Heart right ventricle (tissue), 16 donors: ENCODE measurements at regions not wholly inside any gene's neighbourhood (a gene's known extent, or its start where the extent isn't known, plus 50 kb on each side); places are given as distances from the start of the nearest gene placed in this dataset.

ENCODE experiments used
- ATAC-seq, 8 donors: fragments of 200-7000 bp; cut with Tn5 transposase; one replicate each; pipeline ENCODE4 v1.9.1; 2020; ENCODE audit warnings: mild to moderate bottlenecking in 8 of 8, moderate library complexity in 8 of 8, moderate number of reproducible peaks in 1 of 8
- DNase-seq, 2 donors: peaks; one replicate each; pipeline ENCODE4 v3.0.0-alpha.2; 2020
- H3K27ac ChIP-seq, 10 donors: fragments of 200-600 bp; sonication (generic) in 2 of 10; one replicate each; pipeline versions ENCODE4 v1.5.0 to v1.8.0; 2020 to 2022; ENCODE audit warnings: mild to moderate bottlenecking in 3 of 10
- H3K27me3 ChIP-seq, 7 donors: fragments of 200-600 bp; one replicate each; pipeline ENCODE4 v1.8.0; 2021 to 2022; ENCODE audit warnings: mild to moderate bottlenecking in 2 of 7
- H3K36me3 ChIP-seq, 9 donors: fragments of 200-600 bp; sonication (generic) in 1 of 9; one replicate each; pipeline versions ENCODE4 v1.5.0 to v1.8.0; 2020 to 2022; ENCODE audit warnings: mild to moderate bottlenecking in 2 of 9
- H3K4me1 ChIP-seq, 9 donors: fragments of 200-600 bp; sonication (generic) in 1 of 9; one replicate each; pipeline versions ENCODE4 v1.5.0 to v1.8.0; 2020 to 2022; ENCODE audit warnings: mild to moderate bottlenecking in 4 of 9
- H3K4me3 ChIP-seq, 10 donors: fragments of 200-600 bp; sonication (generic) in 2 of 10; one replicate each; pipeline versions ENCODE4 v1.5.0 to v1.8.0; 2020 to 2022; ENCODE audit warnings: mild to moderate bottlenecking in 7 of 10, moderate library complexity in 2 of 10
- H3K9me3 ChIP-seq, 11 donors: fragments of 200-600 bp in 10 of 11; sonication (generic) in 2 of 11; one replicate each; pipeline versions ENCODE4 v1.5.0 to v1.8.0; 2013 to 2022; ENCODE audit warnings: mild to moderate bottlenecking in 2 of 11, control low read depth in 1 of 11, moderate library complexity in 1 of 11
- CTCF ChIP-seq, 9 donors: fragments of 200-600 bp; sonication (generic) in 2 of 9; IDR thresholded peaks; one replicate each; pipeline versions ENCODE4 v1.5.0 to v1.8.0; 2021 to 2022; ENCODE audit warnings: antibody characterized with exemption in 9 of 9, mild to moderate bottlenecking in 5 of 9, moderate library complexity in 1 of 9
- WGBS, 2 donors: extraction: QIAGEN DNeasy Blood & Tissue Kit; methylation state at CpG; one replicate each; pipeline ENCODE4 v1.1.7; 2013; ENCODE audit warnings: inconsistent platforms in 1 of 2; 5-methylcytosine and 5-hydroxymethylcytosine counted together
- intact Hi-C, 10 donors: fragments of 100-400 bp; cut with DNase I; formaldehyde crosslinking; loops; one replicate each; pipeline versions ENCODE4 v1.11.1 to v1.14.2; 2022
- donor health status: Arrhythmogenic right ventricular cardiomyopathy.
- donor health status: ischemic (EF 13 %, LVEDD 7.1; RV severe dilation, severe dysfunction).
- donor health status: healthy with polysubstance abuse.
- donor health status: DM: no; HTN: yes; CAD: no.
- donor health status: DM: no; HTN: no; CAD: no.
- donor health status: ischemic (EF 25% LVEDD 6.9; RV normal size, moderate dysfunction).
- donor health status: ischemic (EF 25% LVEDD 5.7; RV mildly dilated, moderate dysfunction).
- donor health status: healthy.
- donor health status: DM: yes; HTN: yes; CAD: no.
- donor health status: Ischemic cardiomyopathy.
- donor health status: ischemic (EF 35%, LVEDD 5.7; RV mildly dilated, moderate dysfunction).
- donor health status: nonischemic (EF 11% LVEDD 7.7; RV severe dilation, severe dysfunction).
- donor health status: DM: yes; HTN: yes; CAD: no.
- donor health status: PGD.
- donor health status: ischemic (EF 29% LVEDD 5.4; RV normal size, mild dysfunction).
- donor health status: nonischemic (EF 23%, LVEDD 6.1; RV moderate dilation, normal function).

DNA sequence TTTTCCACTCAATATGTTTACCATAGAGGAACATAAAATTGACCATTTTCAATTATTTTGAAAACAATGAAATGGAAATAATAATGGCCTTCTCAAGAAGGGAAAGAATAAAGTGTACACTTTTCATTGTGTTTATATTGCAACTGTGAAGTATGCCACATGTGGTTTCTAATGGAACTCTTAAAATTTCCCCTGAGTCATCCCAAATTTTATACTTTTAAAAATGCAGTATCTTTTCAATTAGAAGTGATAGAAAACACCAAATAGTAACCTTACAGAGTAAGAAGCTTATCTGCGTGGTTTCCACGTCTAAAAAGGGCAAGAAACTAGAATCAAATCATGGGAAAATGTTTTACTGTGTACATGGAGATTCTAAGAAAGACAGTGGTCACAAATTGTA lies 70.0 kb downstream of the SCG2 start:
- peaks cover 0 to 4% (median 0%) of the 10 kb centered on the region in 11 donors for H3K9me3 ChIP-seq
- 79 to 80% methylated on average over 2 of the region's 2 CpGs for WGBS, 2 donors
- H3K4me1 ChIP-seq = peaks cover 0 to 13% (median 5%) of the 10 kb centered on the region in 9 donors
- H3K4me3 ChIP-seq = no peak overlapping the region
- DNase-seq (no peak), ATAC-seq (no peak)
- TF ChIP-seq CTCF (IDR thresholded peaks at IDR 0.05) = no peak
- intact Hi-C loops = no loop called here
- no peak overlapping the region for H3K27ac ChIP-seq
- no peaks in the 10 kb centered on the region for H3K36me3 ChIP-seq
- no peaks in the 10 kb centered on the region for H3K27me3 ChIP-seq

DNA sequence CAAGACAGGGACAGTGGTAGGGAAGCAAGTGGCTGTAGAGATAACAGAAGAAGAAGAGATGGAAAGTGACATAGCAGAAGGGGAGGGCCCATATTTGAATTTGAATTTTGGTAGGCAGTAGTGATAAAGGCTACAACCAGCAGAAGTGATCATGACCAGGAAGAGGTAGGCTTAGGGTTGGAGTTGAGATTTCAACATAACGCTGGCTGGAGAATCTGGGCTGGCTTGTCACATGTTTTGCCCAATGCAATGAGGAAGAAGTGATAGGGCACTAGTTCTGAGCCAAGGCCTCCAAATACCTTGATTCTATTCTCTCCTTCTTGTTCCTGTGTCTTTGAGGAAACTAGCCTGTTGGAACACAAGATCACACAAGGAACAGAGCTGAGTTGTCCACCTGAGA lies 69.4 kb downstream of the SCG2 start:
- intact Hi-C loops = no loop called here

GRCh38 chr2:223536546-223536945 lies 65.6 kb downstream of the SCG2 start:
- intact Hi-C loops = no loop called here
- H3K4me3 ChIP-seq = no peak overlapping the region
- H3K36me3 ChIP-seq = no peaks in the 10 kb centered on the region
- H3K27ac ChIP-seq = peak overlapping the region in 6 of 10 donors; percentile 6 to 49 (median 22)
- no peak for TF ChIP-seq CTCF (IDR thresholded peaks at IDR 0.05)
- WGBS, 2 donors = 18 to 26% methylated on average over 2 of the region's 2 CpGs
- no peaks in the 10 kb centered on the region for H3K27me3 ChIP-seq
- DNase-seq (no peak), ATAC-seq (peak in 7 of 8 donors; percentile 41 to 86 (median 77))
- H3K9me3 ChIP-seq = no peaks in the 10 kb centered on the region
- H3K4me1 ChIP-seq = peaks cover 0 to 39% (median 24%) of the 10 kb centered on the region in 9 donors

More for the DNA sequence above, 69.4 kb downstream of the SCG2 start:
- ATAC-seq (no peak), DNase-seq (no peak)
- Histone ChIP-seq H3K27ac (no peak overlapping the region), H3K36me3 (no peaks in the 10 kb centered on the region), H3K9me3 (peaks cover 0 to 4% (median 0%) of the 10 kb centered on the region in 11 donors), H3K27me3 (no peaks in the 10 kb centered on the region), H3K4me1 (peaks cover 0 to 19% (median 11%) of the 10 kb centered on the region in 9 donors), H3K4me3 (no peak overlapping the region)
- TF ChIP-seq CTCF (IDR thresholded peaks at IDR 0.05) = no peak
- 83 to 95% methylated on average over 1 of the region's 1 CpG for WGBS, 2 donors

DNA sequence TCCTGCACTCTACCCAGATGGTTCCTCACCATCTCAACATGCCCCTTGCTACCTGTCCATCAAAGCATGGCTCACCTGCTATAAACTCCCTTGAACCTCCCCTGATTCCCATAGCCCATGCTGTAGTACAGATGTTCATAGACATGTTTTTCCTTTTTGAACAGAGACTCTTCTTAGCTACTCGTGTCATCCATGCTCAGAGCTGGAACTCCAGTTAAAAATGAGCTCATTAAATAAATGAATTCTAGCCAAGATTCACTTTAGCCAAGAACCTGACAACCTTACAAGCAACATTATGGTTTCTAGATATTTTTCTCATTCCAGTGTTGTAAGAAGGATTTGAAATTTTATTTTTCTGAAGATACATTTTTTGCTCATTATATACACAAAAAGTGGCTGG lies 65.0 kb downstream of the SCG2 start:
- ATAC-seq = peak in 1 of 8 donors; percentile 8
- 31 to 64% methylated on average over 1 of the region's 1 CpG for WGBS, 2 donors
- intact Hi-C loops = no loop called here

More for the DNA sequence above, 65.0 kb downstream of the SCG2 start:
- peaks cover 0 to 39% (median 24%) of the 10 kb centered on the region in 9 donors for H3K4me1 ChIP-seq
- no peaks in the 10 kb centered on the region for H3K27me3 ChIP-seq
- H3K36me3 ChIP-seq = no peaks in the 10 kb centered on the region
- H3K4me3 ChIP-seq = no peak overlapping the region
- peak overlapping the region in 4 of 10 donors; percentile 6 to 49 (median 32) for H3K27ac ChIP-seq
- no peaks in the 10 kb centered on the region for H3K9me3 ChIP-seq
- DNase-seq = no peak
- TF ChIP-seq CTCF (IDR thresholded peaks at IDR 0.05) = no peak
